ENCODE measurements at regions not wholly inside any gene's neighbourhood (a gene's known extent, or its start where the extent isn't known, plus 50 kb on each side); places are given as distances from the start of the nearest gene placed in this dataset.

- POLR2A ChIA-PET: no interaction called here
- no peak overlapping the region for H3K4me3 ChIP-seq
- TF ChIP-seq NFYA (IDR thresholded peaks at IDR 0.05; ENCODE audit: borderline replicate concordance, low read depth, low read length): no peak
- no peak for TF ChIP-seq YY1 (IDR thresholded peaks at IDR 0.05; ENCODE audit: low read depth, low read length)
- no peak for TF ChIP-seq USF2 (IDR thresholded peaks at IDR 0.05; ENCODE audit: borderline replicate concordance, low read depth, low read length)
- no peak for TF ChIP-seq SMARCA5 (IDR thresholded peaks at IDR 0.05)
- no peak for TF ChIP-seq KAT2A (conservative IDR thresholded peaks at IDR 0.05; ENCODE audit: control insufficient read depth, low read depth, low read length)
- TF ChIP-seq RAD51 (IDR thresholded peaks at IDR 0.05): no peak
- no peak for TF ChIP-seq IRF3 (IDR thresholded peaks at IDR 0.05)
- no peak for TF ChIP-seq WRNIP1 (IDR thresholded peaks at IDR 0.05; ENCODE audit: borderline replicate concordance, low read depth, low read length)
- TF ChIP-seq SMAD5 (IDR thresholded peaks at IDR 0.05; ENCODE audit: low read depth): no peak
- no peak for TF ChIP-seq ZNF274 (IDR thresholded peaks at IDR 0.05; ENCODE audit: insufficient read depth, insufficient read length)
- no peak for TF ChIP-seq RBBP5 (conservative IDR thresholded peaks at IDR 0.05)
- TF ChIP-seq NR2F1 (conservative IDR thresholded peaks at IDR 0.05): no peak
- no peak for TF ChIP-seq NR2C1 (IDR thresholded peaks at IDR 0.05)
- no peak for TF ChIP-seq BCLAF1 (IDR thresholded peaks at IDR 0.05)
- TF ChIP-seq ZBTB40 (IDR thresholded peaks at IDR 0.05; ENCODE audit: borderline replicate concordance): no peak
Observed at GRCh38 chr9:79980432-79980831, 408.7 kb downstream of the TLE4 start.

More at GRCh38 chr9:79980432-79980831, 408.7 kb downstream of the TLE4 start:
- H3K36me3 ChIP-seq (ENCODE audit: control insufficient read depth in 2 of 2, insufficient read depth in 2 of 2, low read length in 1 of 2): no peaks in the 10 kb centered on the region
- no peaks in the 10 kb centered on the region; a peak in 1 of 4 replicates for H3K27me3 ChIP-seq (replicated peaks in 1 of 2; ENCODE audit: control insufficient read depth in 2 of 2, insufficient read depth in 2 of 2, low read length in 1 of 2)
- H3K4me2 ChIP-seq (ENCODE audit: control insufficient read depth, insufficient read depth): no peak overlapping the region
- no TSS peak for BruUV-seq (replicated peaks)
- H2AFZ ChIP-seq (ENCODE audit: control insufficient read depth, low read depth, low read length): no peak overlapping the region
- no peak overlapping the region for H3K9ac ChIP-seq (ENCODE audit: control insufficient read depth, insufficient read depth, low read length)
- H3K9me3 ChIP-seq (replicated peaks; ENCODE audit: control insufficient read depth, insufficient read depth, low read length): no peaks in the 10 kb centered on the region
- intact Hi-C loops (cut with micrococcal nuclease; ENCODE audit: unreplicated experiment): no loop called here
- WGBS (ENCODE audit: insufficient coverage, insufficient replicate concordance, low lambda C conversion rate, missing lambda C conversion rate): 30% methylated on average over 3 of the region's 3 CpGs
- ChIA-PET CTCF (no interaction called here), RAD21 (ENCODE audit: unreplicated experiment) (no interaction called here), SMC1A (ENCODE audit: uncharacterized antibody, unreplicated experiment) (no interaction called here)
- no peaks in the 10 kb centered on the region for H4K20me1 ChIP-seq (ENCODE audit: control insufficient read depth, insufficient read depth)
- H3K79me2 ChIP-seq (ENCODE audit: control insufficient read depth, insufficient read depth, low read length): no peaks in the 10 kb centered on the region
- no peaks in the 10 kb centered on the region for H3K4me1 ChIP-seq (ENCODE audit: control insufficient read depth, insufficient read depth, low read length)
- DNase-seq (ENCODE audit: low read depth, low spot score) (no peak), FAIRE-seq (no peak), ATAC-seq (no peak)
- in situ Hi-C loops (cut with MboI): no loop called here
- H3K27ac ChIP-seq (ENCODE audit: control insufficient read depth, insufficient read depth): no peak overlapping the region

All from GM12878 (cell line).